GM12878 (cell line): ENCODE measurements at regions not wholly inside any gene's neighbourhood (a gene's known extent, or its start where the extent isn't known, plus 50 kb on each side); places are given as distances from the start of the nearest gene placed in this dataset.

Experiments
- ATAC-seq: fragments of 200-7000 bp; cut with Tn5 transposase; 3 replicates; pipeline ENCODE4 v1.9.1; 2020; ENCODE audit warnings: mild to moderate bottlenecking, moderate library complexity
- BruUV-seq: library from RNA; stranded (reverse); fragments of 400-500 nt; replicated peaks from 2 replicates; lab custom pipeline; 2021; lab: Mats Ljungman, UMichigan
- CTCF ChIA-PET: fragments of 300-600 bp; sonication (Branson Sonifier 250); formaldehyde crosslinking; extraction: SDS; loops from one replicate; lab custom pipeline; 2021; ENCODE audit warnings: inconsistent platforms; lab: Yijun Ruan, JAX
- POLR2A ChIA-PET: fragments of 350-600 bp; formaldehyde crosslinking; extraction: SDS; loops from one replicate; lab custom pipeline; 2021; ENCODE audit warnings: inconsistent platforms; lab: Charles Lee
- RAD21 ChIA-PET: fragments of 300-600 bp; sonication (Branson Sonifier 250); formaldehyde crosslinking; loops from one replicate; lab custom pipeline; 2023; ENCODE audit warnings: antibody characterized with exemption; ENCODE audit not compliant: unreplicated experiment; lab: Charles Lee
- SMC1A ChIA-PET: fragments of 300-600 bp; sonication (Branson Sonifier 250); formaldehyde crosslinking; loops from one replicate; lab custom pipeline; 2023; ENCODE audit not compliant: unreplicated experiment, uncharacterized antibody; lab: Charles Lee
- DNase-seq: peaks from one replicate; pipeline ENCODE4 v3.0.0-alpha.2; 2011; ENCODE audit warnings: low read depth, low spot score
- FAIRE-seq: peaks from 3 replicates; lab custom pipeline; 2011; peaks lifted over from hg19 to GRCh38; lab: Jason Lieb, UNC
- H2AFZ ChIP-seq: 2 replicates; pipeline ENCODE4 v1.6.0; 2011; ENCODE audit warnings: low read depth, low read length, control low read depth; ENCODE audit not compliant: control insufficient read depth
- H3K27ac ChIP-seq: 2 replicates; pipeline ENCODE4 v1.5.1; 2011; ENCODE audit warnings: control low read depth; ENCODE audit not compliant: control insufficient read depth, insufficient read depth
- H3K27me3 ChIP-seq, 2 experiments: replicated peaks in 1 of 2; 2 replicates each; pipeline versions ENCODE4 v1.6.0 to v1.6.1; 2011; ENCODE audit warnings: low read length in 1 of 2; ENCODE audit not compliant: control insufficient read depth in 2 of 2, insufficient read depth in 2 of 2
- H3K36me3 ChIP-seq, 2 experiments: 2 replicates each; pipeline ENCODE4 v1.5.1; 2011; ENCODE audit warnings: low read length in 1 of 2; ENCODE audit not compliant: control insufficient read depth in 2 of 2, insufficient read depth in 2 of 2
- H3K4me1 ChIP-seq: 2 replicates; pipeline ENCODE4 v1.6.1; 2011; ENCODE audit warnings: mild to moderate bottlenecking, low read length, moderate library complexity, mixed read lengths; ENCODE audit not compliant: control insufficient read depth, insufficient read depth
- H3K4me2 ChIP-seq: 2 replicates; pipeline ENCODE4 v1.6.0; 2011; ENCODE audit warnings: control low read depth; ENCODE audit not compliant: control insufficient read depth, insufficient read depth
- H3K4me3 ChIP-seq: fragments of 200-600 bp; sonication (generic); 2 replicates; pipeline ENCODE4 v1.5.1; 2016
- H3K79me2 ChIP-seq: 2 replicates; pipeline ENCODE4 v1.6.0; 2011; ENCODE audit warnings: low read length; ENCODE audit not compliant: control insufficient read depth, insufficient read depth
- H3K9ac ChIP-seq: 2 replicates; pipeline ENCODE4 v1.8.0; 2011; ENCODE audit warnings: low read length, control low read depth, mixed read lengths; ENCODE audit not compliant: control insufficient read depth, insufficient read depth
- H3K9me3 ChIP-seq: replicated peaks from 3 replicates; pipeline ENCODE4 v1.5.1; 2011; ENCODE audit warnings: mild to moderate bottlenecking, low read length; ENCODE audit not compliant: control insufficient read depth, insufficient read depth
- H4K20me1 ChIP-seq: 2 replicates; pipeline ENCODE4 v1.6.0; 2011; ENCODE audit not compliant: control insufficient read depth, insufficient read depth
- TAF1 ChIP-seq: IDR thresholded peaks from 2 replicates; pipeline ENCODE4 v1.6.1; 2011; ENCODE audit warnings: mild to moderate bottlenecking, low read depth, low read length, borderline replicate concordance
- YY1 ChIP-seq: IDR thresholded peaks from 2 replicates; pipeline ENCODE4 v1.6.1; 2011; ENCODE audit warnings: low read depth, mild to moderate bottlenecking, low read length
- ZNF24 ChIP-seq: fragments of 450-650 bp; IDR thresholded peaks from 2 replicates; pipeline ENCODE4 v1.6.1; 2017; ENCODE audit warnings: antibody characterized with exemption, mild to moderate bottlenecking
- ZZZ3 ChIP-seq: IDR thresholded peaks from 2 replicates; pipeline ENCODE4 v1.6.1; 2011; ENCODE audit warnings: low read depth; ENCODE audit not compliant: control insufficient read depth, insufficient read length
- WGBS: methylation state at CpG from one replicate; pipeline ENCODE4 v1.1.6; 2016; ENCODE audit warnings: low lambda C conversion rate; ENCODE audit not compliant: insufficient replicate concordance, insufficient coverage; ENCODE audit errors: missing lambda C conversion rate; 5-methylcytosine and 5-hydroxymethylcytosine counted together
- in situ Hi-C: fragments of 300-500 bp; cut with MboI; formaldehyde crosslinking; loops from 9 replicates; pipeline ENCODE4 v1.14.3; 2018; ENCODE audit warnings: mixed read lengths
- intact Hi-C: fragments of 100-400 bp; cut with micrococcal nuclease; formaldehyde crosslinking; loops from one replicate; pipeline ENCODE4 v1.14.2; 2022; ENCODE audit not compliant: unreplicated experiment
- TF ChIP-seq, protein P1 (sequence below): IDR thresholded peaks from 2 replicates; pipeline ENCODE4 v1.6.1; 2012; ENCODE audit warnings: low read depth, low read length, improper control_type of control experiment
- TF ChIP-seq, protein P2 (sequence below): IDR thresholded peaks from 2 replicates; pipeline ENCODE4 v1.6.1; 2011; ENCODE audit warnings: low read depth, low read length, improper control_type of control experiment, borderline replicate concordance

DNA sequence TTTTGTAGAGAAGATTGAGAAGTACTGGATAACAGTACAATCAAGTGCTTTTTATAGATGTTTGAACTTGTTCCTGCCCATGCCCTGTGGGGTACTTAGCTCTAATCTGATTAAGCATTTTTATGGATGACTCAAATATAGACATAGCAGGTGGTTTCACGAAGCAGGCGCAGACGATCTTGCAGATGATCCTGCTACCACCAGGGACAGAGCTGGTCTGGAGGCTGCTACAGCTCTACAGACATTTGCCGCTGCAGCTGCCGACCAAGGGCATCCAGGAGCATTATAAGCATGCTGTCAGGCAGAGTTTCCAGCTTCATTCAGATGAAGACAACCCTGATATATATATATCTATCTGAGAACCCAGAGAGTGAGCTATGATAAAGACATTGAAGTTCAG lies 650.4 kb downstream of the NXPH1 start:
- BruUV-seq = no TSS peak
- Histone ChIP-seq H3K4me3 (no peak overlapping the region), H3K27me3 (no peaks in the 10 kb centered on the region), H3K9ac (no peak overlapping the region), H3K36me3 (no peaks in the 10 kb centered on the region), H3K79me2 (no peaks in the 10 kb centered on the region), H4K20me1 (no peaks in the 10 kb centered on the region), H3K9me3 (no peaks in the 10 kb centered on the region), H3K27ac (no peak overlapping the region), H3K4me2 (no peak overlapping the region), H2AFZ (no peak overlapping the region), H3K4me1 (no peaks in the 10 kb centered on the region)
- TF ChIP-seq, protein P1, sequence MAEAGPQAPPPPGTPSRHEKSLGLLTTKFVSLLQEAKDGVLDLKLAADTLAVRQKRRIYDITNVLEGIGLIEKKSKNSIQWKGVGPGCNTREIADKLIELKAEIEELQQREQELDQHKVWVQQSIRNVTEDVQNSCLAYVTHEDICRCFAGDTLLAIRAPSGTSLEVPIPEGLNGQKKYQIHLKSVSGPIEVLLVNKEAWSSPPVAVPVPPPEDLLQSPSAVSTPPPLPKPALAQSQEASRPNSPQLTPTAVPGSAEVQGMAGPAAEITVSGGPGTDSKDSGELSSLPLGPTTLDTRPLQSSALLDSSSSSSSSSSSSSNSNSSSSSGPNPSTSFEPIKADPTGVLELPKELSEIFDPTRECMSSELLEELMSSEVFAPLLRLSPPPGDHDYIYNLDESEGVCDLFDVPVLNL = no peak
- TF ChIP-seq YY1 (no peak), ZZZ3 (no peak), ZNF24 (no peak), TAF1 (no peak)
- TF ChIP-seq, protein P2, sequence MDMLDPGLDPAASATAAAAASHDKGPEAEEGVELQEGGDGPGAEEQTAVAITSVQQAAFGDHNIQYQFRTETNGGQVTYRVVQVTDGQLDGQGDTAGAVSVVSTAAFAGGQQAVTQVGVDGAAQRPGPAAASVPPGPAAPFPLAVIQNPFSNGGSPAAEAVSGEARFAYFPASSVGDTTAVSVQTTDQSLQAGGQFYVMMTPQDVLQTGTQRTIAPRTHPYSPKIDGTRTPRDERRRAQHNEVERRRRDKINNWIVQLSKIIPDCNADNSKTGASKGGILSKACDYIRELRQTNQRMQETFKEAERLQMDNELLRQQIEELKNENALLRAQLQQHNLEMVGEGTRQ = no peak
- POLR2A ChIA-PET = no interaction called here
- CTCF ChIA-PET = no interaction called here
- ATAC-seq (peak; percentile 56), FAIRE-seq (no peak), DNase-seq (no peak)
- RAD21 ChIA-PET = no interaction called here
- 20% methylated on average over 5 of the region's 5 CpGs for whole genome bisulfite sequencing
- intact Hi-C loops = no loop called here
- SMC1A ChIA-PET = interaction anchor here (0.6 to 0.8 kb wide), 2 partner anchors 11 to 262 kb away, joined by 3 read pairs; no protein-coding TSS in a partner anchor
- in situ Hi-C loops = no loop called here
